K562 (cell line): ENCODE measurements at regions not wholly inside any gene's neighbourhood (a gene's known extent, or its start where the extent isn't known, plus 50 kb on each side); places are given as distances from the start of the nearest gene placed in this dataset.

Experiments used
- ARID1B ChIP-seq: fragments of 450-650 bp; IDR thresholded peaks from 2 replicates; pipeline ENCODE4 v1.6.1; 2016; ENCODE audit warnings: antibody characterized with exemption, mild to moderate bottlenecking, inconsistent platforms
- CTCF ChIP-seq, 3 experiments: IDR thresholded peaks in 2 of 3; conservative IDR thresholded peaks in 1 of 3; 2 replicates each; pipeline ENCODE4 v1.5.1; 2011 to 2012; ENCODE audit warnings: low read length in 3 of 3, mild to moderate bottlenecking in 3 of 3, control low read depth in 2 of 3, improper control_type of control experiment in 1 of 3, inconsistent platforms in 1 of 3, low read depth in 1 of 3, mixed read lengths in 1 of 3, moderate library complexity in 1 of 3; ENCODE audit not compliant: insufficient read depth in 2 of 3
- EZH2 ChIP-seq: IDR thresholded peaks from 2 replicates; pipeline ENCODE4 v1.6.1; 2012; ENCODE audit warnings: low read depth, mild to moderate bottlenecking, inconsistent platforms, low read length, borderline replicate concordance
- YY1 ChIP-seq, 3 experiments: IDR thresholded peaks; 2 replicates each; pipeline ENCODE4 v1.6.1; 2011; ENCODE audit warnings: low read length in 2 of 3, mild to moderate bottlenecking in 2 of 3, moderate library complexity in 2 of 3, borderline replicate concordance in 1 of 3, control low read depth in 1 of 3, low read depth in 1 of 3; ENCODE audit not compliant: insufficient read depth in 3 of 3, insufficient replicate concordance in 2 of 3, control insufficient read depth in 1 of 3, insufficient read length in 1 of 3; ENCODE audit errors: extremely low read depth in 1 of 3
- ZBTB33 ChIP-seq: sonication (generic); formaldehyde crosslinking; IDR thresholded peaks from 2 replicates; pipeline ENCODE4 v1.8.1; 2023; ENCODE audit warnings: mild to moderate bottlenecking, missing genetic modification reagents
- ZNF184 ChIP-seq: sonication (generic); formaldehyde crosslinking; IDR thresholded peaks from 2 replicates; pipeline ENCODE4 v1.5.0; 2020; ENCODE audit warnings: missing genetic modification reagents

- no peak for TF ChIP-seq CTCF (IDR thresholded peaks at IDR 0.05 in 2 of 3, conservative IDR thresholded peaks at IDR 0.05 in 1 of 3; ENCODE audit: insufficient read depth in 2 of 3, low read depth in 1 of 3, low read length in 3 of 3)
- no peak for TF ChIP-seq ARID1B
- TF ChIP-seq ZNF184 (CRISPR knock-in tag), result no peak
- TF ChIP-seq YY1 (IDR thresholded peaks at IDR 0.05; ENCODE audit: borderline replicate concordance in 1 of 3, control insufficient read depth in 1 of 3, extremely low read depth in 1 of 3, insufficient read depth in 3 of 3, insufficient read length in 1 of 3, insufficient replicate concordance in 2 of 3, low read depth in 1 of 3, low read length in 2 of 3), result no peak
- TF ChIP-seq EZH2, result no peak
- TF ChIP-seq ZBTB33 (CRISPR knock-in tag), result no peak
Measured at GRCh38 chr2:64797881-64798575, 144.3 kb upstream of the SERTAD2 start.
